ENCODE measurements at regions not wholly inside any gene's neighbourhood (a gene's known extent, or its start where the extent isn't known, plus 50 kb on each side); places are given as distances from the start of the nearest gene placed in this dataset.

DNA sequence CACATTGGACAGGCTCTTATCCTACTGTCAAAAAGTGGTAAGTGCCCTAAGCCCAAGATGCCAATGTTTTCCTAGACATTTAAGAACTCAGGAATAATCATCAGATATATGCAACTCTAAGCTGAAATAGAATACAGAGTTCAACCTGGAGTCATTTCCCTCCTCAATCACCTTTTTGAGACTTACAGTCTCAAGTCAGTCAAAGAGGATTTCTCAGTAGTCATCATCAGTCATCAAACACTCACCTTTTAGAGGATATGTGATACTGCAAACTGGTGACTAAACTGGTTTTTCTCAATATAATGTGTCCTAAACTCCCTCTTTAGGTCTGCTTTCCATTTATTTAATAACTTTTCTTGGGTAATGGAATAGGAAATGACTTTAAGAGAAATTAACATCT lies 145.3 kb upstream of the ADAMTS5 start:
- Histone ChIP-seq H3K27me3 (ENCODE audit: control insufficient read depth in 2 of 2, insufficient read depth in 2 of 2, low read length in 2 of 2) (no peaks in the 10 kb centered on the region), H3K36me3 (ENCODE audit: control insufficient read depth in 2 of 2, extremely low read depth in 1 of 2, insufficient read depth in 2 of 2, low read length in 2 of 2) (no peaks in the 10 kb centered on the region), H3K9me3 (replicated peaks; ENCODE audit: control insufficient read depth, insufficient read depth, low read length) (no peaks in the 10 kb centered on the region), H3K79me2 (ENCODE audit: control insufficient read depth, insufficient read depth, low read length) (no peaks in the 10 kb centered on the region), H3K4me1 (ENCODE audit: control insufficient read depth, extremely low read depth, insufficient read depth, low read length) (no peaks in the 10 kb centered on the region), H3K4me2 (ENCODE audit: insufficient read depth, low read length) (no peak overlapping the region), H3K4me3 (replicated peaks in 1 of 3; ENCODE audit: insufficient read depth in 1 of 3, low read depth in 1 of 3, low read length in 3 of 3) (no peak overlapping the region), H3K27ac (ENCODE audit: insufficient read depth, low read depth, low read length) (no peak overlapping the region), H4K20me1 (replicated peaks; ENCODE audit: control insufficient read depth, extremely low read depth, insufficient read depth, low read length) (no peaks in the 10 kb centered on the region), H2AFZ (ENCODE audit: low read depth, low read length) (no peak overlapping the region), H3K9ac (replicated peaks; ENCODE audit: extremely low read depth, insufficient read depth, low read length) (no peak overlapping the region), H3K9me1 (replicated peaks; ENCODE audit: control insufficient read depth, extremely low read depth, insufficient read depth, low read length) (no peaks in the 10 kb centered on the region)
- dilution Hi-C loops (cut with MboI; ENCODE audit: extremely low pct_ligation_motif_present, low sequenced_read_pairs) (no loop called here), intact Hi-C loops (cut with micrococcal nuclease) (no loop called here)
- BruUV-seq (replicated peaks) = no TSS peak
- POLR2A ChIA-PET = no interaction called here
- CTCF ChIA-PET = no interaction called here
- TF ChIP-seq CTCF (IDR thresholded peaks at IDR 0.05; ENCODE audit: extremely low read depth in 1 of 2, insufficient read depth in 1 of 2, low read depth in 1 of 2, low read length in 2 of 2) (no peak), FOS (IDR thresholded peaks at IDR 0.05; ENCODE audit: borderline replicate concordance, insufficient read depth, low read length) (no peak), POLR2AphosphoS5 (IDR thresholded peaks at IDR 0.05; ENCODE audit: insufficient read depth, low read depth, low read length) (no peak), GATA2 (IDR thresholded peaks at IDR 0.05; ENCODE audit: insufficient read depth, insufficient read length, low read depth, low read length) (no peak), EZH2 (IDR thresholded peaks at IDR 0.05; ENCODE audit: borderline replicate concordance, low read depth, low read length, severe bottlenecking) (no peak), JUN (IDR thresholded peaks at IDR 0.05; ENCODE audit: borderline replicate concordance, insufficient read depth, insufficient read length, low read depth) (no peak), MYC (IDR thresholded peaks at IDR 0.05; ENCODE audit: low read depth, low read length) (no peak), POLR2A (IDR thresholded peaks at IDR 0.05; ENCODE audit: low read depth, low read length) (no peak)
- TF ChIP-seq, protein P1, sequence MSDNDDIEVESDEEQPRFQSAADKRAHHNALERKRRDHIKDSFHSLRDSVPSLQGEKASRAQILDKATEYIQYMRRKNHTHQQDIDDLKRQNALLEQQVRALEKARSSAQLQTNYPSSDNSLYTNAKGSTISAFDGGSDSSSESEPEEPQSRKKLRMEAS (IDR thresholded peaks at IDR 0.05; ENCODE audit: insufficient read depth, insufficient read length) = no peak
- no peak for FAIRE-seq
- no peak for DNase-seq (ENCODE audit: low read depth, low spot score)
